ENCODE measurements at regions not wholly inside any gene's neighbourhood (a gene's known extent, or its start where the extent isn't known, plus 50 kb on each side); places are given as distances from the start of the nearest gene placed in this dataset.

DNA sequence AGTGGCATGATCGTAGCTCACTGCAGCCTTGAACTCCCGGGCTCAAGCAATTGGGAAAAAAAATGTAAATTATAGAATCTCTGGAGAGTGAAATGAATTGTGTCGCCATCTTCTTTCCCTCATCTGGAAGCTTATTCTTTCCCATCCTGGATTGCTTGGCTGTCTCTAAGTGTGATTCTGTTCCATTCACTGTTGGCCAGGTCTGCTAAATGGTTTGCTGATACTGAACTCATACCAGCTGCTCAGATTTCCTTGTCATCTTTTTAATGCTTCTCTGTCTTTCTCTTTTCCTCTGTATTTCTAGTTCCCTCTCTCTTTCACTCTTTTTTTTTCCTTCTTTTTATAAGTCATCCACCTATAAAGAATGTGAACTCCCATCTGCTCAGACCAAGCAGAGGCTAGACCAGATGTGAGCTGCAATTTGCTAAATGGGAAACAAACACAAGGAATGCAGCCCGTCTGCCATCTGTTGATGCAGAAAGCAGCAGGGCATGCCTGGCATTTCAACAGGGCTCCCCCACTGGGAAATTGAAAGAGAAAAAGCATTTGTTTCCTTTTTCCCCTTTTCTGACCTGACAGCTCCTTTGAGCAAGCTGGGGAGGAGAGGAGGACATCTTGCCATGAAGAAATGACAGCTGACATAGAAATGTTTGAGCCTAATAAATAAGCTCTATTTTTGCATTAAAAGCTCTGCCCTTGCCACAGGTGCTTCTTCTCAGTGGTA is 1823.6 kb upstream of the FLRT2 start:
- TF ChIP-seq, protein P1, sequence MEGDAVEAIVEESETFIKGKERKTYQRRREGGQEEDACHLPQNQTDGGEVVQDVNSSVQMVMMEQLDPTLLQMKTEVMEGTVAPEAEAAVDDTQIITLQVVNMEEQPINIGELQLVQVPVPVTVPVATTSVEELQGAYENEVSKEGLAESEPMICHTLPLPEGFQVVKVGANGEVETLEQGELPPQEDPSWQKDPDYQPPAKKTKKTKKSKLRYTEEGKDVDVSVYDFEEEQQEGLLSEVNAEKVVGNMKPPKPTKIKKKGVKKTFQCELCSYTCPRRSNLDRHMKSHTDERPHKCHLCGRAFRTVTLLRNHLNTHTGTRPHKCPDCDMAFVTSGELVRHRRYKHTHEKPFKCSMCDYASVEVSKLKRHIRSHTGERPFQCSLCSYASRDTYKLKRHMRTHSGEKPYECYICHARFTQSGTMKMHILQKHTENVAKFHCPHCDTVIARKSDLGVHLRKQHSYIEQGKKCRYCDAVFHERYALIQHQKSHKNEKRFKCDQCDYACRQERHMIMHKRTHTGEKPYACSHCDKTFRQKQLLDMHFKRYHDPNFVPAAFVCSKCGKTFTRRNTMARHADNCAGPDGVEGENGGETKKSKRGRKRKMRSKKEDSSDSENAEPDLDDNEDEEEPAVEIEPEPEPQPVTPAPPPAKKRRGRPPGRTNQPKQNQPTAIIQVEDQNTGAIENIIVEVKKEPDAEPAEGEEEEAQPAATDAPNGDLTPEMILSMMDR (IDR thresholded peaks at IDR 0.05), result no peak
- TF ChIP-seq POLR2A (IDR thresholded peaks at IDR 0.05), result no peak
